Keratinocyte (primary cell): ENCODE measurements at regions not wholly inside any gene's neighbourhood (a gene's known extent, or its start where the extent isn't known, plus 50 kb on each side); places are given as distances from the start of the nearest gene placed in this dataset.

Experiments
- DNase-seq: peaks from one replicate; pipeline ENCODE4 v3.0.0-alpha.2; 2011; ENCODE audit warnings: low read depth, missing footprints, low spot score
- FAIRE-seq: peaks from 2 replicates; lab custom pipeline; 2011; peaks lifted over from hg19 to GRCh38; lab: Jason Lieb, UNC
- H2AFZ ChIP-seq: 2 replicates; pipeline ENCODE4 v1.6.0; 2012; ENCODE audit warnings: low read length, control low read depth, inconsistent platforms; ENCODE audit not compliant: control insufficient read depth
- H3K27ac ChIP-seq: 2 replicates; pipeline ENCODE4 v1.5.1; 2011; ENCODE audit warnings: low read length; ENCODE audit not compliant: control insufficient read depth, insufficient read depth
- H3K27me3 ChIP-seq: 3 replicates; pipeline ENCODE4 v1.6.0; 2011; ENCODE audit warnings: low read length; ENCODE audit not compliant: control insufficient read depth, insufficient read depth; ENCODE audit errors: extremely low read depth
- H3K36me3 ChIP-seq, 2 experiments: 2 replicates in 1 of 2; 3 replicates in 1 of 2; pipeline ENCODE4 v1.5.1; 2011; ENCODE audit warnings: low read length in 2 of 2, mild to moderate bottlenecking in 1 of 2; ENCODE audit not compliant: control insufficient read depth in 2 of 2, insufficient read depth in 2 of 2; ENCODE audit errors: extremely low read depth in 1 of 2
- H3K4me1 ChIP-seq: 3 replicates; pipeline ENCODE4 v1.5.1; 2011; ENCODE audit warnings: low read length; ENCODE audit not compliant: control insufficient read depth, insufficient read depth; ENCODE audit errors: extremely low read depth
- H3K4me2 ChIP-seq: 3 replicates; pipeline ENCODE4 v1.6.0; 2011; ENCODE audit warnings: low read depth, low read length; ENCODE audit not compliant: control insufficient read depth, insufficient read depth; ENCODE audit errors: extremely low read depth
- H3K4me3 ChIP-seq, 3 experiments: fragments of 200-600 bp in 1 of 3; sonication (generic) in 1 of 3; 2 replicates in 2 of 3; 3 replicates in 1 of 3; pipeline ENCODE4 v1.5.1; 2011 to 2016; ENCODE audit warnings: low read length in 3 of 3, mild to moderate bottlenecking in 3 of 3, control low read depth in 2 of 3, inconsistent platforms in 1 of 3, low read depth in 1 of 3, mixed read lengths in 1 of 3, mixed run types in 1 of 3, moderate library complexity in 1 of 3; ENCODE audit not compliant: control insufficient read depth in 2 of 3, insufficient read depth in 2 of 3; ENCODE audit errors: extremely low read depth in 1 of 3
- H3K79me2 ChIP-seq: 2 replicates; pipeline ENCODE4 v1.6.0; 2012; ENCODE audit warnings: low read length; ENCODE audit not compliant: control insufficient read depth, insufficient read depth
- H3K9ac ChIP-seq: 3 replicates; pipeline ENCODE4 v1.6.0; 2011; ENCODE audit warnings: low read length; ENCODE audit not compliant: control insufficient read depth, insufficient read depth; ENCODE audit errors: extremely low read depth
- H3K9me1 ChIP-seq: 3 replicates; pipeline ENCODE4 v1.6.0; 2011; ENCODE audit warnings: low read length; ENCODE audit not compliant: control insufficient read depth, insufficient read depth; ENCODE audit errors: extremely low read depth
- H3K9me3 ChIP-seq: 2 replicates; pipeline ENCODE4 v1.5.1; 2012; ENCODE audit warnings: low read depth, low read length; ENCODE audit not compliant: control insufficient read depth
- H4K20me1 ChIP-seq: 3 replicates; pipeline ENCODE4 v1.6.0; 2011; ENCODE audit warnings: low read length; ENCODE audit not compliant: control insufficient read depth, insufficient read depth; ENCODE audit errors: extremely low read depth
- CTCF ChIP-seq, 3 experiments: IDR thresholded peaks in 1 of 3; conservative IDR thresholded peaks in 1 of 3; optimal IDR thresholded peaks in 1 of 3; 2 replicates in 2 of 3; 3 replicates in 1 of 3; pipeline versions ENCODE3 to v1.5.1; 2011; ENCODE audit warnings: low read length in 3 of 3, mild to moderate bottlenecking in 3 of 3, moderate library complexity in 2 of 3, control low read depth in 1 of 3, inconsistent platforms in 1 of 3; ENCODE audit not compliant: insufficient read depth in 2 of 3; ENCODE audit errors: extremely low read depth in 1 of 3
- EZH2 ChIP-seq: IDR thresholded peaks from one replicate; pipeline ENCODE4 v1.6.1; 2012; ENCODE audit warnings: inconsistent platforms, mild to moderate bottlenecking, low read length, moderate library complexity
- dilution Hi-C: fragments of 300-500 bp; cut with MboI; formaldehyde crosslinking; loops from one replicate; pipeline ENCODE4 v1.7.0; 2020; ENCODE audit warnings: low sequenced_read_pairs; ENCODE audit not compliant: extremely low pct_ligation_motif_present

DNA sequence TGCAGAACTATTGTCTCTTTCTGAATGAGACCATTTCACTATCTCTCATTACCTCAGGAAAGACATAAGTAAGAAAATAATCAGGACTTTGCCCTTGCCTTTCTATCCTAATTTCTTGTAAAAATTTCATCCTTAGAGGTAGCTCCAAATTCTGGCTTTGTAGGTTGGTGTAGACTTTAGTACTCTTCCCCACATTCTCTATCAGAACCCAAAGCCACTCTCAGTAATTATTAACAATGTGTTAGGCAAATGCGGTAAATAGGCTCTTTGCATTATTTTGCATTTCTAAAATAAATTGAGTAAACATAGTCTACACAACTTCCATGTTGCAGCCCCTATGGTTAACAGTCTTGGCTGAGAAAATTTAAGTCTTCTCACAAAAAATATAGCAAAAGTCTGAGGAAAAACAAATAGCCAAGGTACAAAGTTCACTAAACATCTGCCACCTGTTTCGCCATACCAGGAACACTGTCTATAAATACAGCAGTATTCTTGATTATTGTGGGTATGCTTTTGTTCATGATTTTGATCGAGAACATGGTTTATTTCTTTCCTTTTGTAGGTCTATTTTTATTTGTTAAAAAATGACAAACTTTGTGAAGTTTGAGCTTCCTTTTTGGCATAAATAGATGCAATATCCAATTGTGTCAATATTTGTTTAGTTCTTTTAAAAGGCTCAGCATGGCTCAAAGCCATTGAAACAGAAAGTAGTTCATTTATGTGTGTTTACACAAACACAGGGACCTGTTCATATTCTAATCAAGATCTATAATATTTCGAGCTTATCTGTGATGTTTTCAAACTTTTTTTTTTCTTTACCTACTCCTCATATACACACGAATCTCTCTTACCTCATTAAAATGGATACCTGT, 1061.5 kb downstream of the CNTNAP5 start:
- Histone ChIP-seq H3K79me2 (no peaks in the 10 kb centered on the region), H3K4me1 (no peaks in the 10 kb centered on the region), H3K27me3 (no peaks in the 10 kb centered on the region), H2AFZ (no peak overlapping the region), H3K4me3 (no peak overlapping the region), H3K9me3 (peaks cover 2% of the 10 kb centered on the region), H3K4me2 (no peak overlapping the region), H3K36me3 (no peaks in the 10 kb centered on the region), H3K9me1 (no peaks in the 10 kb centered on the region), H3K9ac (no peak overlapping the region), H4K20me1 (no peaks in the 10 kb centered on the region), H3K27ac (no peak overlapping the region)
- DNase-seq: no peak
- FAIRE-seq: no peak
- TF ChIP-seq CTCF (optimal IDR thresholded peaks at IDR 0.05 in 1 of 3, IDR thresholded peaks at IDR 0.05 in 1 of 3, conservative IDR thresholded peaks at IDR 0.05 in 1 of 3; ENCODE audit: extremely low read depth in 1 of 3, insufficient read depth in 2 of 3, low read length in 3 of 3) (no peak), EZH2 (no peak)
- dilution Hi-C loops: no loop called here

DNA sequence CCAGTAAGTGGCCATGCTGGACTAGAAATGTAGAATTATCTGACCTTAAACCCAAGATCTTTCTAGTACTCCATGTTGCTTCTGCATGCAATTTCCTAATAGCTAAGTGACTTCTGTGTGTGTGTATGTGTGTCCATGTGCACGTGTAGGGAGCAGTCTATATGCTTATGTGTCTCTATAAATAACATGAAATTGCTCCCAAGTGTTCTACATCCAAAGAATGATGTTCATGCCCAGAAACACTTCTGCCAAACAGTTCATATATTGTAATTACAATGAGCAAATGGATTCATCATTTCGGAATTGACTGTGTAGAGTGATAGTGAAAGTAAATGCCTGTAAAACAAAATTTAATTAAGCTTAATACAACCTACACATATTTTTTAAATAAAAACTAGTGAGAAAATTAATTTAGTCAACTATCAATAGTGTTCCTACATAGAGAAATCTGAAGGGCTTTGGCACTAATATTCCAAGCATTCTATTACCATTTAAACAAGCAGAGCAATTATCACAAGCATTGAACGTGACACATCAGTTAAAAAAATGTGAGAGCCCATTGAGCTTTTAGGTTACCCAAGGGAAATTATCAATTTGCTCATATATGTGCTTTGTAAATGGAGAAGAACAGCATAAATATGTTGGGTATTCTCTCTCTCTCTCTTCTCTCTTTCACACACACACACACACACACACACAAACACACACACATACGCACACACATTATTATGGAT, 1067.4 kb downstream of the CNTNAP5 start:
- Histone ChIP-seq H3K36me3 (no peaks in the 10 kb centered on the region), H3K4me3 (no peak overlapping the region), H3K4me2 (no peak overlapping the region), H3K4me1 (no peaks in the 10 kb centered on the region), H4K20me1 (no peaks in the 10 kb centered on the region), H3K9ac (no peak overlapping the region), H2AFZ (no peak overlapping the region), H3K9me3 (peaks cover 2% of the 10 kb centered on the region), H3K79me2 (no peaks in the 10 kb centered on the region), H3K27me3 (no peaks in the 10 kb centered on the region), H3K27ac (no peak overlapping the region), H3K9me1 (no peaks in the 10 kb centered on the region)
- dilution Hi-C loops: no loop called here
- FAIRE-seq (no peak), DNase-seq (no peak)
- no peak for TF ChIP-seq CTCF (optimal IDR thresholded peaks at IDR 0.05 in 1 of 3, IDR thresholded peaks at IDR 0.05 in 1 of 3, conservative IDR thresholded peaks at IDR 0.05 in 1 of 3; ENCODE audit: extremely low read depth in 1 of 3, insufficient read depth in 2 of 3, low read length in 3 of 3)
- TF ChIP-seq EZH2: no peak
